RPMI8226 (cell line): ENCODE measurements at regions not wholly inside any gene's neighbourhood (a gene's known extent, or its start where the extent isn't known, plus 50 kb on each side); places are given as distances from the start of the nearest gene placed in this dataset.

Source experiments
- DNase-seq: peaks from one replicate; pipeline ENCODE4 v3.0.0-alpha.2; 2015

- DNase-seq = no peak
Observed at GRCh38 chr7:93632371-93632770, 57.8 kb upstream of the CALCR start.

GRCh38 chr7:93629291-93629801 lies 54.8 kb upstream of the CALCR start:
- DNase-seq = no peak

GRCh38 chr7:93626869-93627268 lies 52.3 kb upstream of the CALCR start:
- no peak for DNase-seq
